ENCODE measurements at regions not wholly inside any gene's neighbourhood (a gene's known extent, or its start where the extent isn't known, plus 50 kb on each side); places are given as distances from the start of the nearest gene placed in this dataset.
"Not testable (repeated sequence)": the region's sequence is repeated elsewhere in the genome, so short reads cannot be mapped to it uniquely, and the experiment has no call there.

- H3K4me3 Mint-ChIP-seq (ENCODE audit: low read depth): no peak overlapping the region
- H3K4me1 Mint-ChIP-seq (ENCODE audit: low read depth): no peaks in the 10 kb centered on the region
- peaks cover 1% of the 10 kb centered on the region for H3K27me3 Mint-ChIP-seq (ENCODE audit: low read depth)
- no peaks in the 10 kb centered on the region for H3K36me3 Mint-ChIP-seq (ENCODE audit: low read depth)
- DNase-seq (ENCODE audit: low spot score): no peak
- intact Hi-C loops (cut with micrococcal nuclease): loop anchor here (10.0 kb wide), 2 partner anchors 246 to 284 kb away; no protein-coding TSS in a partner anchor
- no peak overlapping the region for H3K27ac Mint-ChIP-seq
- H3K9me3 Mint-ChIP-seq: no peaks in the 10 kb centered on the region
These were observed 105.7 kb upstream of the GMDS start for GRCh38 chr6:2351090-2351489.

GRCh38 chr6:2346078-2346477 lies 100.7 kb upstream of the GMDS start:
- intact Hi-C loops (cut with micrococcal nuclease): no loop called here
- no peak overlapping the region for H3K27ac Mint-ChIP-seq

GRCh38 chr6:2344319-2344905 lies 99.0 kb upstream of the GMDS start:
- Mint-ChIP-seq H3K27me3 (ENCODE audit: low read depth) (no peaks in the 10 kb centered on the region), H3K36me3 (ENCODE audit: low read depth) (no peaks in the 10 kb centered on the region), H3K4me1 (ENCODE audit: low read depth) (no peaks in the 10 kb centered on the region), H3K9me3 (peaks cover 17% of the 10 kb centered on the region), H3K4me3 (ENCODE audit: low read depth) (no peak overlapping the region), H3K27ac (no peak overlapping the region)
- DNase-seq (ENCODE audit: low spot score): no peak
- intact Hi-C loops (cut with micrococcal nuclease): no loop called here

More at GRCh38 chr6:2346078-2346477, 100.7 kb upstream of the GMDS start:
- H3K27me3 Mint-ChIP-seq (ENCODE audit: low read depth): no peaks in the 10 kb centered on the region
- no peak for DNase-seq (ENCODE audit: low spot score)
- no peaks in the 10 kb centered on the region for H3K4me1 Mint-ChIP-seq (ENCODE audit: low read depth)
- peaks cover 10% of the 10 kb centered on the region for H3K9me3 Mint-ChIP-seq
- H3K4me3 Mint-ChIP-seq (ENCODE audit: low read depth): no peak overlapping the region
- H3K36me3 Mint-ChIP-seq (ENCODE audit: low read depth): no peaks in the 10 kb centered on the region

DNA sequence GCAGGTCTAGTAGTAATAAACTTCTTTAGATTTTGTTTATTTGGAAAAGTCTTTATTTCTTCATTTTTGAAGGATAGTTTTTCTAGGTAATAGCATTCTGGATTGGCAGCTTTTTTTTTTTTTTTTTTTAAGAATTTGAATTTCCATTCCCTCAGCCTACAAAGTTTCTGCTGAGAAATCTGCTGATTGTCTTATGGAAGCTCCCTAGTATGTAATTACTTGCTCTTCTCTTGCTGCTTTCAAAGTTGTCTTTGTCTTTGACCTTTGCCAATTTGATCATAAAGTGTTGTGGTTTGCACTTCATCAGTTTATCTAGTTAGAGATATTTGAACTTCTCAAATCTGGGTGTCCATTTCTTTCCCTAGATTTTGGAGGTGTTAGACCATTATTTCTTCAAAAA lies 82.2 kb upstream of the GMDS start:
- H3K27me3 Mint-ChIP-seq (ENCODE audit: low read depth): no peaks in the 10 kb centered on the region
- no peak overlapping the region for H3K27ac Mint-ChIP-seq
- no peak overlapping the region for H3K4me3 Mint-ChIP-seq (ENCODE audit: low read depth)
- no peak for DNase-seq (ENCODE audit: low spot score)
- H3K9me3 Mint-ChIP-seq: peaks cover 63% of the 10 kb centered on the region
- no peaks in the 10 kb centered on the region for H3K4me1 Mint-ChIP-seq (ENCODE audit: low read depth)
- intact Hi-C loops (cut with micrococcal nuclease): no loop called here
- H3K36me3 Mint-ChIP-seq (ENCODE audit: low read depth): peaks cover 4% of the 10 kb centered on the region

GRCh38 chr6:2324166-2324953 lies 79.0 kb upstream of the GMDS start:
- peaks cover 56% of the 10 kb centered on the region for H3K9me3 Mint-ChIP-seq
- H3K4me1 Mint-ChIP-seq (ENCODE audit: low read depth): no peaks in the 10 kb centered on the region
- no peak overlapping the region for H3K4me3 Mint-ChIP-seq (ENCODE audit: low read depth)
- no peak overlapping the region for H3K27ac Mint-ChIP-seq
- H3K27me3 Mint-ChIP-seq (ENCODE audit: low read depth): no peaks in the 10 kb centered on the region
- H3K36me3 Mint-ChIP-seq (ENCODE audit: low read depth): peaks cover 4% of the 10 kb centered on the region
- no peak for DNase-seq (ENCODE audit: low spot score)
- intact Hi-C loops (cut with micrococcal nuclease): no loop called here

DNA sequence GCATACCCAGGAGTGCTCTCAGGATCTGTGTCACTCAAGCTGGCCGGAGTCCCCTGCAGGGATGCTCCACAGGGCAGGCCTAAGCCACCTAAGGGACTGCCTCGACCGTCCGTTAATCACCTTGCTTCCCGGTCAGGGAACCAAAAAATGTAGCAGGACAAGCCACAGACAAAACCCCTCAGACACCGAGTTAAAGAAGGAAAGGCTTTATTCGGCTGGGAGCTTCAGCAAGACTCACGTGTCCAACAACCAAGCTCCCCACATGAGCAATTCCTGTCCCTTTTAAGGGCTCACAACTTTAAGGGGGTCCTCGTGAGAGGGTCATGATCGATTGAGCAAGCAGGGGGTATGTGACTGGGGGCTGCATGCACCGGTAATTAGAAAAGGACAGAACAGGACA lies 72.1 kb upstream of the GMDS start:
- DNase-seq (ENCODE audit: low spot score); H3K4me3 Mint-ChIP-seq (ENCODE audit: low read depth); H3K36me3 Mint-ChIP-seq (ENCODE audit: low read depth); H3K27me3 Mint-ChIP-seq (ENCODE audit: low read depth); intact Hi-C loops (cut with micrococcal nuclease); H3K27ac Mint-ChIP-seq; H3K4me1 Mint-ChIP-seq (ENCODE audit: low read depth): not testable (repeated sequence)
- H3K9me3 Mint-ChIP-seq: peaks cover 19% of the 10 kb centered on the region

DNA sequence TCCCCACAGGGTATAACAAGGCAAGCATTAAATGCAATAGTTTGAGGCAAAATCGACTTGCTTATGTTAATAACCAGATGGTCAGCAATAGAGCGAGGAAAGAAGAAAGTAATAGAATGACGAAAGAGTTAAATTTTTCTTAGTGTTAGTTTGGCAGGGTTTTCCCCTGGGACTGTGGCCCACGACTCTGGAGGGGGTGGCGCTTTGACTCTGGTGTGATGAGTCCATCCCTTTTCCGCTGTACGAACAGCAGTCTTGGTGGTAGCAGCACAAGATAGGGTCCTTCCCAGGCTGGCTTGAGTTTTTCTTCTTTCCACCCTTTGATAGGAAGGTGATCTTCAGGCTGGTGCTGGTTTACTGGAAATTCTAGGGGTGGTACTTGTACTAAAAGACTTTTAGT lies 69.2 kb upstream of the GMDS start:
- intact Hi-C loops (cut with micrococcal nuclease): no loop called here
- Mint-ChIP-seq H3K27me3 (ENCODE audit: low read depth) (no peaks in the 10 kb centered on the region), H3K4me3 (ENCODE audit: low read depth) (no peak overlapping the region), H3K9me3 (peaks cover 17% of the 10 kb centered on the region), H3K4me1 (ENCODE audit: low read depth) (no peaks in the 10 kb centered on the region), H3K36me3 (ENCODE audit: low read depth) (no peaks in the 10 kb centered on the region), H3K27ac (no peak overlapping the region)
- DNase-seq (ENCODE audit: low spot score): no peak

DNA sequence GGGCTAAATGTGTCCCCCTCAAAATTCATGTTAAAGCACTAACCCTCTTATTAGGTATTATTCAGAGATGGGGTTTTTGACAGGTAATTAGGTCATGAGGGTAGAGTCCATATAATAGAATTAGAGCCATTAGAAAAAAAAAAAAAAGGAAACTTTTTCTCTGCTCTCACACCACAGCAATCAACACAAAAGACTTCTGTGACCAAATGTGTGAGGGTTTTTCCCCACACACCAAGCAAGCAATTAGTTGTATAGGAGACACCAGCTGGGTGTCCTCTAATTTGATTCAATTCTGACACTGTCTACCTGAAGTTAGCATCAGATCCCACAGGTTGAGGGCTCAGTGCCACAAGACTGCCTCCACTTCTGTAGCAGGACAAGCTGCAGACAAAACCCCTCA lies 64.6 kb upstream of the GMDS start:
- Mint-ChIP-seq H3K4me1 (ENCODE audit: low read depth) (no peaks in the 10 kb centered on the region), H3K27me3 (ENCODE audit: low read depth) (no peaks in the 10 kb centered on the region), H3K27ac (no peak overlapping the region), H3K36me3 (ENCODE audit: low read depth) (no peaks in the 10 kb centered on the region), H3K9me3 (no peaks in the 10 kb centered on the region), H3K4me3 (ENCODE audit: low read depth) (no peak overlapping the region)
- DNase-seq (ENCODE audit: low spot score): no peak
- intact Hi-C loops (cut with micrococcal nuclease): no loop called here

DNA sequence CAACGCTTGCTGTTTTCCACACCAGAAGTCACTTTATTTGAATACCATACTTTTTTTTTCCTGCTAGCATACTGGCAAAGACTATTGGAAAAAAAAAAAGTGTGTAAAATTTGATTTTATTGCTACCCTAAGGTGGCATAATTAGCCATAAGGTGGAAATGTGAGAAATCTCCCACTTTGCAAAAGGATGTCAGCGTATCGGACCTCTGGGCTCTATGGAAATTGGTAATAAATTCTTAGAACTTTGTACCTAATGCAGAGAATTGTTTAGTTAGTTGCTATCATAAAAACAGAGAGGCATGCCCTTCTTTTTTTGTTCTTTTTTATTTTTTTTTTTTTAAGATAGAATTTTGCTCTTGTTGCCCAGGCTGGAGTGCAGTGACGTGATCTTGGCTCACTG lies 63.7 kb upstream of the GMDS start:
- intact Hi-C loops (cut with micrococcal nuclease): no loop called here
- no peak for DNase-seq (ENCODE audit: low spot score)
- Mint-ChIP-seq H3K4me1 (ENCODE audit: low read depth) (no peaks in the 10 kb centered on the region), H3K27me3 (ENCODE audit: low read depth) (no peaks in the 10 kb centered on the region), H3K27ac (no peak overlapping the region), H3K36me3 (ENCODE audit: low read depth) (no peaks in the 10 kb centered on the region), H3K4me3 (ENCODE audit: low read depth) (no peak overlapping the region), H3K9me3 (no peaks in the 10 kb centered on the region)

- no peak overlapping the region for H3K4me3 Mint-ChIP-seq (ENCODE audit: low read depth)
- H3K27ac Mint-ChIP-seq: no peak overlapping the region
- no peaks in the 10 kb centered on the region for H3K4me1 Mint-ChIP-seq (ENCODE audit: low read depth)
- no peaks in the 10 kb centered on the region for H3K9me3 Mint-ChIP-seq
- H3K27me3 Mint-ChIP-seq (ENCODE audit: low read depth): no peaks in the 10 kb centered on the region
- no peak for DNase-seq (ENCODE audit: low spot score)
- intact Hi-C loops (cut with micrococcal nuclease): no loop called here
- no peaks in the 10 kb centered on the region for H3K36me3 Mint-ChIP-seq (ENCODE audit: low read depth)
These were observed 62.4 kb upstream of the GMDS start for GRCh38 chr6:2307799-2308198.

DNA sequence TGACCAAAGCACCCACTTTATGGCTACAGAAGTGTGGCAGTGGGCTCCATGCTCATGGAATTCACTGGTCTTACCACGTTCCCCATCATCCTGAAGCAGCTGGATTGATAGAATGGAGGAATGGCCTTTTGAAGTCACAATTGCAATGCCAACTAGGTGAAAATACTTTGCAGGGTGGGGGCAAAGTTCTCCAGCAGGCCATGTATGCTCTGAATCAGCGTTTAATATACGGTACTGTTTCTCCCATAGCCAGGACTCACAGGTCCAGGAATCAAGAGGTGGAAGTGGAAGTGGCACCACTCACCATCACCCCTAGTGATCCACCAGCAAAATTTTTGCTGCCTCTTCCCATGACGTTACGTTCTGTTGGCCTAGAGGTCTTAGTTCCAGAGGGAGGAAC lies 60.5 kb upstream of the GMDS start:
- H3K9me3 Mint-ChIP-seq: peaks cover 9% of the 10 kb centered on the region
- no peak for DNase-seq (ENCODE audit: low spot score)
- H3K27me3 Mint-ChIP-seq (ENCODE audit: low read depth): no peaks in the 10 kb centered on the region
- intact Hi-C loops (cut with micrococcal nuclease): no loop called here
- H3K4me3 Mint-ChIP-seq (ENCODE audit: low read depth): no peak overlapping the region
- H3K4me1 Mint-ChIP-seq (ENCODE audit: low read depth): no peaks in the 10 kb centered on the region
- H3K36me3 Mint-ChIP-seq (ENCODE audit: low read depth): no peaks in the 10 kb centered on the region
- H3K27ac Mint-ChIP-seq: no peak overlapping the region

DNA sequence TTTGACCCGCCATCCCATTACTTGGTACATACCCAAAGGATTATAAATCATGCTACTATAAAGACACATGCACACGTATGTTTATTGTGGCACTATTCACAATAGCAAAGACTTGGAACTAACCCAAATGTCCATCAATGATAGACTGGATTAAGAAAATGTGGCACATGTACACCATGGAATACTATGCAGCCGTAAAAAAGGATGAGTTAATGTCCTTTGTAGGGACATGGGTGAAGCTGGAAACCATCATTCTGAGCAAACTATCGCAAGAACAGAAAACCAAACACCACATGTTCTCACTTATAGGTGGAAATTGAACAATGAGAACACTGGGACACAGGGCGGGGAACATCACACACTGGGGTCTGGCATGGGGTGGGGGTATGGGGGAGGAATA lies 57.1 kb upstream of the GMDS start:
- intact Hi-C loops (cut with micrococcal nuclease); DNase-seq (ENCODE audit: low spot score); H3K27ac Mint-ChIP-seq; H3K4me3 Mint-ChIP-seq (ENCODE audit: low read depth); H3K4me1 Mint-ChIP-seq (ENCODE audit: low read depth); H3K36me3 Mint-ChIP-seq (ENCODE audit: low read depth); H3K27me3 Mint-ChIP-seq (ENCODE audit: low read depth): not testable (repeated sequence)
- peaks cover 31% of the 10 kb centered on the region for H3K9me3 Mint-ChIP-seq

DNA sequence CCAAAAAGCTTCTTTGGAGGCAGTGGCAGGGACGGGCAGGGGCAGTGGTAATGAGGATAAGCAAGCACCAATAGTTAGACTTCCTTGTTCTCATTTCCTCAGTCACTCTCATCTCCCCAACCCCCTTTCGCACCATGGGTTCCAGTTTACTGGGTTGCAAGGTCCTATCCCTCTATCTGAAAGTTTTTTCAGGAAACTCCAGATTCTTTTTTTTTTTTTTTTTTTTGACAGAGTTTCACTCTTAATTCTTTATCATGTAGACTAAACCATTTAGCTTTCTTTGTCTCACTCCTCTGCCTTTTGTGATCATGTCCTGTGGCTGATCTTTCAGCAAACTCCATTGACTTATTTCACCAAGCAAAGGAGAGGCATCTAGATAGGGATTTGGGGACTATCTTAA lies 51.4 kb upstream of the GMDS start:
- H3K9me3 Mint-ChIP-seq: peaks cover 53% of the 10 kb centered on the region
- H3K4me1 Mint-ChIP-seq (ENCODE audit: low read depth): no peaks in the 10 kb centered on the region
- intact Hi-C loops (cut with micrococcal nuclease): no loop called here
- H3K27ac Mint-ChIP-seq: no peak overlapping the region
- H3K36me3 Mint-ChIP-seq (ENCODE audit: low read depth): peaks cover 3% of the 10 kb centered on the region
- no peak overlapping the region for H3K4me3 Mint-ChIP-seq (ENCODE audit: low read depth)
- no peak for DNase-seq (ENCODE audit: low spot score)
- no peaks in the 10 kb centered on the region for H3K27me3 Mint-ChIP-seq (ENCODE audit: low read depth)
